HUES6 (cell line): ENCODE measurements at regions not wholly inside any gene's neighbourhood (a gene's known extent, or its start where the extent isn't known, plus 50 kb on each side); places are given as distances from the start of the nearest gene placed in this dataset.

Experiments
- H3K27ac ChIP-seq: 2 replicates; pipeline ENCODE4 v1.7.0; 2013; ENCODE audit warnings: low read depth, mild to moderate bottlenecking, low read length, inconsistent platforms
- H3K27me3 ChIP-seq: 2 replicates; pipeline ENCODE4 v1.6.1; 2013; ENCODE audit warnings: low read length; ENCODE audit not compliant: control insufficient read depth, insufficient read depth
- H3K36me3 ChIP-seq: 2 replicates; pipeline ENCODE4 v1.6.1; 2013; ENCODE audit warnings: low read length; ENCODE audit not compliant: control insufficient read depth, insufficient read depth
- H3K4me1 ChIP-seq: 2 replicates; pipeline ENCODE4 v1.6.1; 2013; ENCODE audit warnings: low read length; ENCODE audit not compliant: control insufficient read depth, insufficient read depth
- H3K4me3 ChIP-seq: 2 replicates; pipeline ENCODE4 v1.5.1; 2013; ENCODE audit warnings: low read depth, low read length
- H3K9ac ChIP-seq: one replicate; pipeline ENCODE4 v1.6.1; 2013; ENCODE audit warnings: mild to moderate bottlenecking, low read length
- H3K9me3 ChIP-seq: 2 replicates; pipeline ENCODE4 v1.6.1; 2013; ENCODE audit warnings: low read depth, low read length; ENCODE audit not compliant: control insufficient read depth, insufficient read depth

- no peaks in the 10 kb centered on the region for H3K27me3 ChIP-seq
- no peak overlapping the region for H3K27ac ChIP-seq
- no peaks in the 10 kb centered on the region for H3K36me3 ChIP-seq
- H3K4me3 ChIP-seq = no peak overlapping the region
- H3K9ac ChIP-seq = no peak overlapping the region
- no peaks in the 10 kb centered on the region for H3K9me3 ChIP-seq
- no peaks in the 10 kb centered on the region for H3K4me1 ChIP-seq
Measured at GRCh38 chr7:96380111-96380512, 58.2 kb upstream of the SLC25A13 start.

- Histone ChIP-seq H3K4me1 (no peaks in the 10 kb centered on the region), H3K4me3 (no peak overlapping the region), H3K27ac (no peak overlapping the region), H3K9me3 (no peaks in the 10 kb centered on the region), H3K36me3 (no peaks in the 10 kb centered on the region), H3K27me3 (no peaks in the 10 kb centered on the region), H3K9ac (no peak overlapping the region)
Measured at GRCh38 chr7:96377399-96377798, 55.5 kb upstream of the SLC25A13 start.
